ENCODE measurements at regions not wholly inside any gene's neighbourhood (a gene's known extent, or its start where the extent isn't known, plus 50 kb on each side); places are given as distances from the start of the nearest gene placed in this dataset.

DNA sequence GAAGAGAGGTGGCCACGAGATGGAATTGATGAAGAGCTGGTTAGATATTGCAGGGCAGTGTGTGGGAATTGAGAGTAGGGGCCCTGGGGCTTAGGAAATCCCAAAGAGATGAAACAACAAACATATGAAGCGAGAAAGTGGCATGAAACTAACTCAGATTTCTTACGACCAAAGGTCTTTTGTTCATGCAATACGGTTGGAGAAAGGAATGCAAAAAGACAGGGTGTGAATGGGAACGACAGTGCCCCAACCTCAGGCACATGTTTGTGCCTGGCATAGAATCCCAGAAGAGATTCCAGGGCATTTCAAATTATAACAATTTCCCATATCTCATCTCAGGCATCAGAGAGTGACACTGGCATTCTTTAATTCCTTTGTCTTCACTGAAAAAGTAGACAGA lies 199.2 kb downstream of the ACTL7B start:
- DNase-seq = no peak
- Histone ChIP-seq H3K27me3 (no peaks in the 10 kb centered on the region), H3K27ac (no peak overlapping the region), H3K9me3 (peaks cover 8 to 31% (median 21%) of the 10 kb centered on the region in 4 donors), H3K36me3 (no peaks in the 10 kb centered on the region), H3K4me1 (no peaks in the 10 kb centered on the region), H3K4me3 (no peak overlapping the region)
- WGBS, 5 donors = 59 to 77% (median 72%) methylated on average over 5 of the region's 5 CpGs
- TF ChIP-seq CTCF (IDR thresholded peaks at IDR 0.05) = no peak
- no peak for TF ChIP-seq EP300 (IDR thresholded peaks at IDR 0.05)
- no peak for TF ChIP-seq POLR2AphosphoS5 (IDR thresholded peaks at IDR 0.05)
- TF ChIP-seq POLR2A (IDR thresholded peaks at IDR 0.05) = no peak
- intact Hi-C loops (cut with DNase I; ENCODE audit: low total_unique reads) = no loop called here

DNA sequence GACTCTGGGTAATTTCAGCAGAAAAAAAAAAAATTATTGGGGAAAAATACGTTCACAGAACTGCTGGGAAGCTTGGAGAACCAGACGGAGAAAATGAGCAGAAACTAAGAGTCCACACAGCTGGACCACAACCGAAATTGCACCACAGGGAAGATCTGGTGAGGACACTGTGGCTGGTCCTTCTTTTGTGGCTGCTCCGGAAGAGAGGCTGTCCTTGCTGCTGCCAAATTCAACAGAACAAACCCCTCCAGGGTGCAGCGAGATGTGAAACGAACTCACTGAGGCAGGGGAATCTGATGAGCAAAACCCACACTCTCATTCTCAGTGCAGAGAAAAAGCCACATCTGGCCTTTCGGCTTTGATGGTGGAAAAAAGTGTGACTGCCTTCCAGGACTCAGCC lies 200.0 kb downstream of the ACTL7B start:
- Histone ChIP-seq H3K4me3 (no peak overlapping the region), H3K27ac (no peak overlapping the region), H3K27me3 (no peaks in the 10 kb centered on the region), H3K9me3 (peaks cover 8 to 29% (median 21%) of the 10 kb centered on the region in 4 donors), H3K4me1 (no peaks in the 10 kb centered on the region), H3K36me3 (no peaks in the 10 kb centered on the region)
- WGBS, 5 donors = 72 to 83% (median 74%) methylated on average over 7 of the region's 7 CpGs
- intact Hi-C loops (cut with DNase I; ENCODE audit: low total_unique reads) = no loop called here
- no peak for TF ChIP-seq CTCF (IDR thresholded peaks at IDR 0.05)
- no peak for TF ChIP-seq EP300 (IDR thresholded peaks at IDR 0.05)
- no peak for TF ChIP-seq POLR2A (IDR thresholded peaks at IDR 0.05)
- no peak for TF ChIP-seq POLR2AphosphoS5 (IDR thresholded peaks at IDR 0.05)
- DNase-seq = no peak

DNA sequence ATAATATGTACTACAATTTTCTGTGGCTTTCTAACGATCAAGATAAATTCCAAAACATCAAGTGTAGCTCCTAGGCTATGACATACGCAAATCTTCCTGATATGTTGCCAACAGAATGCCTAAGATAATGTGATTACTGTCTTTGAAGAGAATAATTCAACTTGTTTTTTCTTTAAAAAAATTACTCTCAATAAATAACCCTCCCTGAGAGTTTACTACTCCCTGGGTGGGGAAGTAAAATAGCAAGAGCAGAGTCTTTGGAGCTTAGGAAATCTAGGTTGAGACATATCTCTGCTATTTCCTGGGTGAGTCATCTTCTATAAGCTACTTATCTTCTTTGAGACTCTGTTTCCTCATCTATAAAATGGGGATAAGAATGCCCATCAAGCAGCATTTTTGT lies 201.2 kb downstream of the ACTL7B start:
- no peaks in the 10 kb centered on the region for H3K36me3 ChIP-seq
- H3K27me3 ChIP-seq = no peaks in the 10 kb centered on the region
- TF ChIP-seq POLR2A (IDR thresholded peaks at IDR 0.05) = no peak
- intact Hi-C loops (cut with DNase I; ENCODE audit: low total_unique reads) = no loop called here
- no peak for DNase-seq
- no peak overlapping the region for H3K4me3 ChIP-seq
- no peak overlapping the region for H3K27ac ChIP-seq
- 65 to 77% (median 75%) methylated on average over 2 of the region's 2 CpGs for WGBS, 5 donors
- H3K4me1 ChIP-seq = no peaks in the 10 kb centered on the region
- peaks cover 3 to 16% (median 13%) of the 10 kb centered on the region in 4 donors for H3K9me3 ChIP-seq

DNA sequence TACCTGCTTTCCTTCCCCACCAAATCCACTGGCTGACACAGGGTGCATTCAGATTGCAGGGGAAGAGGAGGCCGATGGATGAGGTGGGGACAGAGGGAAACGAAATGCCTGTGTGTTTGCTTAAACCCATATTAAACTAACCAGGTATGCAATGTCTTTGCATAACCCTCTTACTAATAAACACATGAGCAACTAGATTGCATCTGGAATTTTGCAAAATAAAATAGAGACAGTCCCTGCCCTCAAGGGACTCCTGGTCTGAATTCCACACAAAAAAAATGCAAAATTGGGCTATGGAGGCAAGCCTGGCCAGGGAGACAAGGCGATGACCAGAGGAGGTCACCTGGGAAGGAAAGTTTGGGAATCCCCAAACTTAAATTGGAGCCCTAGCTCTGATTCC lies 202.9 kb downstream of the ACTL7B start:
- no peak for TF ChIP-seq POLR2AphosphoS5 (IDR thresholded peaks at IDR 0.05)
- TF ChIP-seq CTCF (IDR thresholded peaks at IDR 0.05) = no peak
- TF ChIP-seq EP300 (IDR thresholded peaks at IDR 0.05) = no peak
- no peak for TF ChIP-seq POLR2A (IDR thresholded peaks at IDR 0.05)
- Histone ChIP-seq H3K4me1 (no peaks in the 10 kb centered on the region), H3K27me3 (no peaks in the 10 kb centered on the region), H3K9me3 (no peaks in the 10 kb centered on the region), H3K4me3 (no peak overlapping the region), H3K36me3 (no peaks in the 10 kb centered on the region), H3K27ac (no peak overlapping the region)
- no peak for DNase-seq
- intact Hi-C loops (cut with DNase I; ENCODE audit: low total_unique reads) = no loop called here
- 68 to 88% (median 87%) methylated on average over 3 of the region's 3 CpGs for WGBS, 5 donors

- Histone ChIP-seq H3K4me3 (no peak overlapping the region), H3K27ac (no peak overlapping the region), H3K36me3 (no peaks in the 10 kb centered on the region), H3K9me3 (no peaks in the 10 kb centered on the region), H3K27me3 (no peaks in the 10 kb centered on the region), H3K4me1 (no peaks in the 10 kb centered on the region)
- WGBS, 5 donors = 39 to 72% (median 41%) methylated on average over 2 of the region's 2 CpGs
- no peak for DNase-seq
- no peak for TF ChIP-seq EP300 (IDR thresholded peaks at IDR 0.05)
- no peak for TF ChIP-seq CTCF (IDR thresholded peaks at IDR 0.05)
- TF ChIP-seq POLR2AphosphoS5 (IDR thresholded peaks at IDR 0.05) = no peak
- no peak for TF ChIP-seq POLR2A (IDR thresholded peaks at IDR 0.05)
- intact Hi-C loops (cut with DNase I; ENCODE audit: low total_unique reads) = no loop called here
Measured at GRCh38 chr9:108650826-108651225, 205.0 kb downstream of the ACTL7B start.
